Cerebellar cortex (tissue), 1 donor: ENCODE measurements at regions not wholly inside any gene's neighbourhood (a gene's known extent, or its start where the extent isn't known, plus 50 kb on each side); places are given as distances from the start of the nearest gene placed in this dataset.
"Not testable (repeated sequence)": the region's sequence is repeated elsewhere in the genome, so short reads cannot be mapped to it uniquely, and the experiment has no call there.

Source experiments
- DNase-seq: peaks from one replicate; pipeline ENCODE4 v3.0.0-alpha.2; 2015; ENCODE audit warnings: low spot score

DNA sequence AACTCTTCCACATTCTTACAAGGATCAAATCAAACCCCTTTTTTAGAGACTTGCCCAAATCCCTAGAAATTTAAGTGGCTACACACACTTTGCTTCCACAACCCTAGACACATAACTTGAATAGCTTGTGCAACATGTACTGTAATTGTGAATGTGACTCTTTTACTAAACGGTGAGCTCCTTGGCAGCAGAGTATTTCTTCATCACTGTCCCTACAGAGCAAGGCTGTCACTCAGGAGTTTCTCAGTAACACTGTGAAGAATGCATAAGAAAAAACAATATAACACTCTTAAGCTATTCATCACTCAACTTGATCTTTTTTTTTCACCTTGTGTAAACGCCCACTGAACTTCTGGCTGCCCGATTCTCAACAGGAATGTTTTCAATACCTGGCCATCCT lies 53.8 kb upstream of the ADAMTS18 start:
- no peak for DNase-seq

DNA sequence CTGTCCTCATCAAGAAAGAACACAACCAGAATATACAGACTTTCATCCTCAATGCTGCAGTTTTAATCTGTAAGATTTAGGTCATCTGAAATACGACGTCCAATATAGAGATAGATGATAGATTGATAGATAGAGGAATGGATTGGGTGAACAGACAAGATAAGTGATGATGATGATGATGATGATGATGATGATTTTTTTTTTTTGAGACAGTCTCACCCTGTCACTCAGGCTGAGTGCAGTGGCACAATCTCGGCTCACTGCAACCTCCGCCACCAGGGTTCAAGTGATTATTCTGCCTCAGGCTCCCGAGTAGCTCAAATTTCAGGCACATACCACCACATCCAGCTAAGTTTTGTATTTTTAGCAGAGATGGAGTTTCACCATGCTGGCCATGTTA lies 56.3 kb upstream of the ADAMTS18 start:
- no peak for DNase-seq

DNA sequence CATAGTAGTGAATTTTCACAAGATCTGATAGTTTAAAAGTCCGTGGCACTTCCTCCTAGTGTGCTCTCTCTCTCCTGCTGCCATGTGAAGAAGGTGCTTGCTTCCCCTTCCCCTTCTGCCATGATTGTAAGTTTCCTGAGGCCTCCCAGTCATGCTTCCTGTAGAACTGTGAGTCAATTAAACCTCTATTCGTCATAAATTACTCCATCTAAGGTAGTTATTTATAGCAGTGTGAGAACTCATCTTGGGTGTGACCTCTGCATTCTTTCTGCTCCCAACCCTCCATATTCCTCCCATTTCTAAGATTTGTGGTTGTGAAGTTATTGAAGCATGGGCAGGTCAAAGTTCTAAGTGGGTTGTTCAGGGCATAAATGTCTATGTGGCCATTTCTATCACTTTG lies 62.1 kb upstream of the ADAMTS18 start:
- no peak for DNase-seq

DNA sequence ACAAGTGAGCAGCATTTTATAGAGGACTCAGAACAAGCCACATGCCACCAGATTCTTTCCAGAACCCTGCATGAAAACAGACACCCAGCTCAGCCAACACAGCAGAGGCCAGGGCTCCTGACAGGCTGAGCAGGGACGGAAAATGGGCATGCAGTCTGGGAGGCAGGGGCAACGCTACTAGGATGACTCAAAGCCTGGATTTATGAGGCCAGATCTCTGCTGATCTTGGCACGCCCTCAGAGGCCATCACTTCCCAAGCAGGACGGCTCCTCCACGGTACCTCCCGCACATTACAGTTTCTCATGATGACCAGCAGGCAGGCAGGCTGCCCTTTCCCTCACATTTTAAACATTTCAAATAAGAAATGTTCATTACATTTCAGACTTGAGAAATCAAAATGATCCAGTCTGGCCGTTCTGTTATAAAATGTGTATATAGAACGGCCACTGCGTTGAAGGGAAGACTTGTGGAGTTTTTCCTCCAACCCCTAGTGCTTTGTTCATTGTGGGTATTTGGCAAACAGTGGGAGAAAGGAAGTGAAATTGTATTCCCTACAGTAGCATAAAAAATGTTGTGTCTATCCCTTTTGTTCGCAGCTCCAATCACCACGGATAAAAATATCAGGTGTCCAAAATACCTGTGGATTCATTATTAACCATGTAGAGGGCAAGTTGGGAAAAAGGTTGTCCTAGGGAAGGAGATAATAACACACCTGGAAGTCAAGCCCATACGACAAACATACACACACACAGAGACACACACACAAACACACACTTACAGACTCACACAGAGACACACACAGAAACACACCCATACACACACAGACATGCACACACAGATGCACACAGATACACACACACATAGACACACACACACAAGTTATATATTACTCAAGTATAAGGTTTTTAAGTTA lies 64.8 kb upstream of the ADAMTS18 start:
- DNase-seq, result peak; percentile 84

DNA sequence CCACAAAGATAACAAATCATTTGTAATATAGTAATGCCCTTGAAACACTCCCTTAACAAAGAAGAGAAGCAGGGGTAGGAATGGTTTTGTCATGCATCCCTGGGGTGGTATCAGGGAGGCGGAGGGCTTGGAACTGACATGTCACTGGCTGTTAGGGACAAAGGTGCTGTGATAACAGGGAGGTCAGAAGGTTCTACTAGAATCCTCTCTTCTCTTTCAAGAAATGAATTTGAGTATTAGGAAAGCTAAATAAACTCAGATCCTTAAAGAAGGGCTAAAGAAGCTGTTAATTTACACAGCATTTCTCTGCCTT lies 65.4 kb upstream of the ADAMTS18 start:
- no peak for DNase-seq

- DNase-seq, result no peak
Observed at GRCh38 chr16:77500934-77501664, 66.3 kb upstream of the ADAMTS18 start.

- DNase-seq, result no peak
Observed at GRCh38 chr16:77502448-77502847, 67.6 kb upstream of the ADAMTS18 start.

DNA sequence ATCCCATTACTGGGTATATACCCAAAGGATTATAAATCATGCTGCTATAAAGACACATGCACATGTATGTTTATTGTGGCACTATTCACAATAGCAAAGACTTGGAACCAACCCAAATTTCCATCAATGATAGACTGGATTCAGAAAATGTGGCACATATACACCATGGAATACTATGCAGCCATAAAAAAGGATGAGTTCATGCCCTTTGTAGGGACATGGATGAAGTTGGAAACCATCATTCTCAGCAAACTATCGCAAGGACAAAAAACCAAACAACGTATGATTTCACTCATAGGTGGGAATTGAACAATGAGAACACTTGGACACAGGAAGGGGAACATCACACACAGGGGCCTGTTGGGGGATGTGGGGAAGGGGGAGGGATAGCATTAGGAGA lies 71.7 kb upstream of the ADAMTS18 start:
- not testable (repeated sequence) for DNase-seq

DNA sequence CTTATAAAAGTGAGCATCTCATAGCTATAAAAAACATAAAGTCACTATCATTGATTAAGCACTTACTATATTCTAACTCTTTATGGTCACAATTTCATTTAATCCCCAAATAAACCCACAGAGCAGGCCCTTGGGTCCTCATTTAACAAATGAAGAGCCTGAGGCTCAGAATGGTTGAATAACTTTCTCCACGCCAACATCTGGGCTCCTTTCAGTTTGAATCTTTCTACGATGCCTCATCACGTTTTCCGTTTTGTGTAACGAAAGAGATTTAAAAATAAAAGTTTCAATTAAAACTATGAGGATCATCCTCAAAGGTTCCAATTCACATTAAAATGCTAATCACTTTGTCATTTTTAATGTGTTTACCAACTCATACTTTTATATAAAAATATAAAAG lies 74.2 kb upstream of the ADAMTS18 start:
- no peak for DNase-seq

DNA sequence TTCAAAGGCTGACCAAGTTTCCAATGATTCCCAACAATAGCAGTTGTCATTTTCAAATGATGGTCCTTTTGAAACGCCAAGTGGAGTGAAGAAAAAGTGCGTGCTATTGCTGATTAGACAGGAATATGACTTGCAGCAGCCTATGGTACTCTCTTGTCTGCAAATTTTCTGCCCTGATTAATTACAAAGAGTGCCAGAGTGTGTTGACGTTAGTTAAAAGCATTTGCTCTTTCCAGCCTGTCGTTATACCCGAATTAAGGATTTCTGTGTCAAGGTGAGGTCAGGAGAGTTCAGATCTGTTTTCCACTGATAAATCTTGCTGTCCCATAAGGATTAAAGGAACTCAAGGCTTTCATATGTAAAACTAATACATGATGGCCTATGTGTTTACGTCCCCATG lies 75.0 kb upstream of the ADAMTS18 start:
- no peak for DNase-seq

DNA sequence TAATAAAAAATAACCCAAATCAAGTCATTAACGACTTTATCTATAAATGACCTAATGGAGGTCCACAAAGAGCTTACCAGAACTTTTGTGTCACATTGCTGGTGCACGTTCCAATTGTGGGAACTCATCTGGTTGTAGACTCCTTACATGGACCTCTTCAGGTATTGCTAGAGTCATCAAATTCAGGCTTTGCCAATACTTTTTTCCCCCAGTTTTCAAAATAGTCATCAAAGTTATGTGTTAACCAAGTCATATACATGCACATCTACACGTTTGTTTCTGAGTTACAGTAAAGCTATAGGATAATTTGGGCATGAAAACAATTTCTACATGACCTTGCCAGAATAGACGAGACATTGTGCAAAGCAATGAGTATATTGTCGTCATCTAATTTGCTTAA lies 76.2 kb upstream of the ADAMTS18 start:
- DNase-seq, result no peak

GRCh38 chr16:77514500-77515220 lies 79.8 kb upstream of the ADAMTS18 start:
- peak; percentile 6 for DNase-seq

DNA sequence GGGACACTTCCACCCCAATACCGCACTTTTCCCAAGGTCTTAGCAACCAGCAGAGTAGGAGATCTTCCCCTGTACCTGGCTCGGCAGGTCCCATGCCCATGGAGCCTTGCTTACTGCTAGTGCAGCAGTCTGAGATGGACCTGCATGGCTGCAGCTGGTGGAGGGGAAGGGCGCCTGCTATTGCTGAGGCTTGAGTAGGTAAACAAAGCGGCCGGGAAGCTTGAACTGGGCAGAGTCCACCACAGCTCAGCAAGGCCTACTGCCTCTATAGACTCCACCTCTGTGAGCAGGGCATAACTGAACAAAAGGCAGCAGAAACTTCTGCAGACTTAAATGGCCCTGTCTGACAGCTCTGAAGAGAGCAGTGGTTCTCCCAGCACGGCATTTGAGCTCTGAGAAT lies 90.4 kb upstream of the ADAMTS18 start:
- DNase-seq, result not testable (repeated sequence)

- no peak for DNase-seq
Observed at GRCh38 chr16:77531752-77532151, 96.9 kb upstream of the ADAMTS18 start.

GRCh38 chr16:77536809-77537208 lies 102.0 kb upstream of the ADAMTS18 start:
- DNase-seq, result no peak

DNA sequence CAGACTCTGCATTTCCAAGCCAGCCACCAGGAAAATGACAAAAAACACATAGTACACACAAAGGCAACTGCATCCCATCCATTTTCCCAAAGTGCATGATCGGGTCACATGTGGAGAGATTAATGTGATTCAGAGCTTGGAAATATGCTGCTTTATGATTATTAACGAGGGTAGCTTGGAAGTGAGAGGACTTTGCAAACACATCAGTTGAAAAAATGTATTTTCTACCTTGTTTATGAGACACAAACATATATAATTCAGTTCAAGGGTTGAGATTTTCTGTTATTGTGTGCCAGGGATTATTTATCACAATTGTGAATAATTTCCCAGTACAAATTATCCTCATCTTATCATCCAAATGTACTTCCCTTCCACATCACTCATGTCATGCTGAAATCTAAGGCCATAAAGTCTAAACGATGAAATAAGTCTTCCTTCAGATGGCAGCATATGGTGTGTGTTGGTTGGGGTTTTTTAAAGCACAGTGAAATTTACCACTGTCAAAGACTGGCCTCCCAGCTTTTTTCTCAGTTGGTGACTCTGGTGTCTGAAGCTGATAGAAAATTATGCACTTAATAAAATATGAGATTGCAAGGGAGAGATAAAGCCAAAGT lies 104.7 kb upstream of the ADAMTS18 start:
- DNase-seq, result no peak

DNA sequence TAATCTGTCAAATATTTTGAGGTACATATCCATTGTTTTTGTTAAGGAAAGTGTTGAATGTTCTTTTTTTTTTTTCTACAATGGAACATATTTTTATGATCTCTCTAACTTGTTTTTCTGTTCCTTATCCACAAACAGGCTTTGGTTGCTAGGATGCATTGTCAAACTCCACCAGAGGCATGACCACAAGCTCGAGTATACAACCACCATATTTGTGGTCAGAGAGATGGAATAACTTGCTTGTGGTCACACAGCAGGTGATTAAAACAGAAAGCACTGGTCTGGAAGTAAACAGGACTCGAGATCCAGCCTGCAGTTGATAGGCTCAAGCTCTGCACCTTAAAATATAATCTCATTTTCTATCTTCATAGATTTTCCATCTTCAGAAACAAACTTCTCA lies 105.8 kb upstream of the ADAMTS18 start:
- no peak for DNase-seq

DNA sequence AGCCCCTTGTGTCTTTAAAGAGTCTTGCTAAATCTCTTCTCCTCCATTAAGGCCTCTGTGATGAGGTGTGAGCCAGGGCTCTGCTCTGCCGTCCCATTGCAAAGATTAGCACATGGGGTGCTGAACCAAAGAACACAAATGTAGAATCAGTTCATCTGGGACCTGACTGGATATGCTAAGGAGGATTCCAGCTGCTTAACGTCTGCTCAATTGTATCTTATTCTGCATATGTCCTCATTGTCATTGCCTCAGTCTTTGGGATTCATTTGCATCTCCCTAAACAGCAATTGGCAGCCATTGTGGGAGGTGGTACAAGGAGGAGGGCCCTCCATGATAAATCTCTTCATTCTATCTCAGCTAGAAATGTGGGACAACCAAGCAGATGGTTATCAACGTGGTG lies 106.3 kb upstream of the ADAMTS18 start:
- no peak for DNase-seq

DNA sequence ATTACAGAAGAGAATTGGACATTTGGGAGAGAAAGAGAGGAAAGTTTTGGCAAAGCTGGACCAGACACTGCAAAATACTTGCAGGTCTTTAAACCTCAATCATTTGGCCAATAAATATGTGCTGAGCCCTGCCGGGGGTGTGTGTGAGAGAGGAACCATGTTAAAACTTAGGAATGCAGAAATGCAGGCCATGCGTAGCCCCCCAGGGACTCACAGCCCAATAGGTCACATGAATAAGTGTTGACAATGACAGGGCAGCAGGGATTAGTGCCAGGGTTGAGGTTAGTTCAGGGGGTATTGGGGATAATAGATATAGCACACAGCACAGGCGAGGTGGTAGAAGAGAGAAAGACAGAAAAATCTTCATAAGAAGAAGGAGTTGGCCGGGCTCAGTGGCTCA lies 113.3 kb upstream of the ADAMTS18 start:
- DNase-seq, result no peak

- no peak for DNase-seq
Observed at GRCh38 chr16:77548766-77549165, 113.9 kb upstream of the ADAMTS18 start.

DNA sequence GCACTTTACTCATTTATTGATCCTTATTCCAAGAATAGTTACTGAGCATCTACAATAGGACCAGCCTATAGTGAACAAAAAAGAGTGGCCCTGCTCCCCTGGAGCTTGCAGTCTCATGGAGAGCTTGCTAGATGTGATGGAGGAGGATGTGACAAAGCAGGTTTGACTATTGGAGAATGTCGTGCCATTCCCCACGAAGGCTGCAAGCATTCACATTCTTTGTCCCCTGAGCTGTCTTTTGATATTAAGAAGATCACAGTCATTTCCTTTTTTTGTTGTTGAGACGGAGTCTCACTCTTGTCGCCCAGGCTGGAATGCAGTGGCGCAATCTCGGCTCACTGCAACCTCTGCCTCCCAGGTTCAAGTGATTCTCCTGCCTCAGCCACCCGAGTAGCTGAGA lies 115.0 kb upstream of the ADAMTS18 start:
- DNase-seq, result no peak

GRCh38 chr16:77551357-77551756 lies 116.5 kb upstream of the ADAMTS18 start:
- DNase-seq, result peak; percentile 42
